Urinary bladder (tissue), 3 donors: ENCODE measurements at regions not wholly inside any gene's neighbourhood (a gene's known extent, or its start where the extent isn't known, plus 50 kb on each side); places are given as distances from the start of the nearest gene placed in this dataset.

Experiments used
- DNase-seq: peaks from one replicate; pipeline ENCODE4 v3.0.0-alpha.2; 2015; ENCODE audit errors: extremely low spot score
- H3K27ac ChIP-seq: one replicate; pipeline ENCODE4 v1.5.1; 2013; ENCODE audit warnings: low read depth, mild to moderate bottlenecking, moderate library complexity
- H3K36me3 ChIP-seq: one replicate; pipeline ENCODE4 v1.6.1; 2013; ENCODE audit warnings: mild to moderate bottlenecking, moderate library complexity; ENCODE audit not compliant: insufficient read depth
- H3K4me1 ChIP-seq: one replicate; pipeline ENCODE4 v1.6.1; 2013; ENCODE audit warnings: mild to moderate bottlenecking, moderate library complexity; ENCODE audit not compliant: insufficient read depth
- H3K4me3 ChIP-seq: one replicate; pipeline ENCODE4 v1.5.1; 2013; ENCODE audit warnings: low read depth, low read length
- WGBS: extraction: QIAGEN DNeasy Blood & Tissue Kit; methylation state at CpG from one replicate; pipeline ENCODE4 v1.1.7; 2013; 5-methylcytosine and 5-hydroxymethylcytosine counted together
- donor health status: healthy with polysubstance abuse.
- donor health status: healthy.

- DNase-seq: no peak
- WGBS: 91% methylated on average over 17 of the region's 17 CpGs
Measured at GRCh38 chr3:127056281-127056680, 73.4 kb downstream of the PLXNA1 start.

DNA sequence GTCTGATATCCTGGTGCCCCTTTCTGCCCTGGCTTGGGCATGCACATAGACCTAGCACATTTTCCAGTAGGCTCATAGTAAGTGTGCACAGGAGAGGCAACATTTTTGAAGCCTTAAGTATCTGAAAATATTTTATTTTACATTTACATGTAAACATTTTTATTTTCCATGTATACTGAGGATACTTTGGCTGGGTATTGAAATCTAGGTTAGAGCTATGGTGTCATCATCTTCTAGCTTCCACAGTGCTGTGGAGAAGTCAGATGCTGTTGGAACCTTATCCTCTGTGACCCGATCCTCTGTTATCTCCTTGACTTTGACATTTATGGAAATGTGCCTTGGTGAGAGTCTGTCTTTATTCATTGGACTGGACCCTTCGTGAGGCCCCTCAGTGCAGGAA is 74.1 kb downstream of the PLXNA1 start:
- 82% methylated on average over 2 of the region's 2 CpGs for WGBS
- DNase-seq: no peak
- no peaks in the 10 kb centered on the region for H3K36me3 ChIP-seq
- H3K4me3 ChIP-seq: no peak overlapping the region
- H3K4me1 ChIP-seq: no peaks in the 10 kb centered on the region
- no peak overlapping the region for H3K27ac ChIP-seq

More at GRCh38 chr3:127056281-127056680, 73.4 kb downstream of the PLXNA1 start:
- H3K4me3 ChIP-seq: no peak overlapping the region
- H3K4me1 ChIP-seq: no peaks in the 10 kb centered on the region
- no peaks in the 10 kb centered on the region for H3K36me3 ChIP-seq
- no peak overlapping the region for H3K27ac ChIP-seq

DNA sequence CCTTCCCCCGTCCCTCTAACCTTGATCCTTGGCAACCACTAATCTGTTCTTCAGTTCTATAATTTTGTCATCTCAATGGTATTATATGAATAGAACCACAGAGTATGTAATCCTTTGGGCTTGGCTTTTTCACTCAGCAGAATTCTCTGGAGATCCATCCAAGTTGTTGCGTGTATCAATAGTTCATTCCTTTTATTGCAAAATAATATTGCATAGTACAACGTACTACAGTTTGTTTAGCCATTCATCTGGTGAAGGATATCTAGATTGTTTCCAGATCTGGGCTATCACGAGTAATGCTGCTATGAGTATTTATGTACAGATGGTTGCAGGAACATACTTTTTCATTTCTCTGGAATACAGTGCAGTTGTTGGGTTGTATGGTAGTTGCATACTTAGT is 76.2 kb downstream of the PLXNA1 start:
- no peak for DNase-seq
- Histone ChIP-seq H3K4me1 (no peaks in the 10 kb centered on the region), H3K36me3 (no peaks in the 10 kb centered on the region), H3K27ac (no peak overlapping the region), H3K4me3 (no peak overlapping the region)
- WGBS: 75% methylated on average over 4 of the region's 4 CpGs

DNA sequence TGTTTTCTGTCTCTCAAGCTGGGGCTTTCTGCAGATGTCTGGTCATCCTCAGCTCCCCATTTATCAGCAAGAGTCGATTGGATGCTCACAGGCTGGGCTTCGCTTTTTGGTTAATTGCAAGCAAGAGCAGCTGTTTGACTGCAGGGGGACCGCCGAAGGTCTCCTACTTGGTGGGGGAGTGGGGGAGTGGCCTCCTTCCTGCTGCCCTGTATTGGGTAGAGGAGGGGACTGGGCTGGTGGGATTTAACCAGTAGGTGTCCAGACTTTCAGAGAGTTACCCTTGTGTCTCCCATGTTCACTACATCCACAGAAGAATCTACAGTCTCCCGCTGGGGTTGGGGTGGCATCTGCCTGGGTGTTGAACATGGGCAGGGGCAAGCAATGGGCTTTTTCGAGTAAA is 78.7 kb downstream of the PLXNA1 start:
- DNase-seq: no peak
- H3K4me1 ChIP-seq: no peaks in the 10 kb centered on the region
- H3K36me3 ChIP-seq: no peaks in the 10 kb centered on the region
- 40% methylated on average over 6 of the region's 6 CpGs for WGBS
- no peak overlapping the region for H3K27ac ChIP-seq
- H3K4me3 ChIP-seq: no peak overlapping the region

DNA sequence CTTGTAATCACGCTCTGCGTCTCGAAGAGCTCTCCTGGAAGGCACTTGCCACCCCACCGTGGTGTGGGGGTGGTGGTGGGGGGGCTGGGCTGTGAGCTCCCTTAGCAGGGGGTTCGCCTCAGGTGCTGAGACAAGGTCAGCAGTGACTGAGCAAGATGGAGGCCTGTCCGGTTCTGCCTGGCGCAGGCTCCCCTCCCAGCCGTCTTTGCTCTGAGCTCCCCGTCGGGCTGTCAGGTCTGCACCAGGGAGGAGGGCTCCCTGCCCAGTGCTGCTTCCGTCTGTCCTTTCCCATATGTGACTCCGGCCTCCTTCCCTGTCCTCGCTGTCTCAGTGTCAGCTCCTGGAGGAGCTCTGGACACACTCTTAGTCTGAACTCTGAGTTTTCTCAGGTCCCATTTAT is 80.0 kb downstream of the PLXNA1 start:
- WGBS: 74% methylated on average over 13 of the region's 13 CpGs
- Histone ChIP-seq H3K27ac (no peak overlapping the region), H3K4me3 (no peak overlapping the region), H3K4me1 (no peaks in the 10 kb centered on the region), H3K36me3 (no peaks in the 10 kb centered on the region)
- no peak for DNase-seq

DNA sequence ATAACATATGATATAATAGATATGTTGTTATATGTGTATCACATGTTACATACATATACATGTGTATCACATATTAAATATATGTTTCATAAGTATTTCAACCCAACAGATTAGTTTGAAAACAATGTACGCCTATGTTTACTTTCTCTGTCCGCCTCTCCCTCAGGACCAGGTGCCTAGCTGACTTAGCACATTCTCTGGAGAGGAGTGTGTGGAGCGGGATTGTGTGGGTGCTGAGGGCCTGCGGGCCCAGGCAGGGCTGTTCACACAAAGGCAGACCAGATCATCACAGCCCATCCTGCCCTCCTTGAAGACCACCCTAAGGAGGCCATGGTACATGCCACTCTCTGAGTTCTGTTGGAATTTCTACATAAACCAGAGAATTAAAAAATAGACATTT is 81.0 kb downstream of the PLXNA1 start:
- 84% methylated on average over 4 of the region's 4 CpGs for WGBS
- DNase-seq: no peak
- Histone ChIP-seq H3K27ac (no peak overlapping the region), H3K36me3 (no peaks in the 10 kb centered on the region), H3K4me3 (no peak overlapping the region), H3K4me1 (no peaks in the 10 kb centered on the region)

GRCh38 chr3:127064391-127065137 is 81.6 kb downstream of the PLXNA1 start:
- WGBS: 87% methylated on average over 16 of the region's 16 CpGs
- Histone ChIP-seq H3K4me3 (no peak overlapping the region), H3K27ac (no peak overlapping the region), H3K36me3 (no peaks in the 10 kb centered on the region), H3K4me1 (no peaks in the 10 kb centered on the region)
- no peak for DNase-seq

DNA sequence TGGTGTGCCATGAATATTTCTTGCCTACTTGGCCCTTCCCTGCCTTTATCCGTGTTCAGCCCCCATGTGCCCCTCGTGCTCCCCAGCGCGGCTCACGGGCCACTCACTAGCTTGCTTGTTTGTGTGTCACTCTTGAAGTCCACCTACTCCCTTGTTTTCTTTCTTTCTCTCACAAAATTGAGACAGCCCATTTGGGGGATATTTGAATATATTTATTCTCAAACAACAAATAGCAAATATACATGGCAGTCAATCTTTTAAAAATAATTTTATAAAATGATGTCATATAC is 82.2 kb downstream of the PLXNA1 start:
- 90% methylated on average over 5 of the region's 5 CpGs for WGBS
- no peak for DNase-seq

GRCh38 chr3:127065561-127066290 is 82.8 kb downstream of the PLXNA1 start:
- DNase-seq: no peak

More for the DNA sequence above, 82.2 kb downstream of the PLXNA1 start:
- Histone ChIP-seq H3K27ac (no peak overlapping the region), H3K36me3 (no peaks in the 10 kb centered on the region), H3K4me1 (no peaks in the 10 kb centered on the region), H3K4me3 (no peak overlapping the region)

DNA sequence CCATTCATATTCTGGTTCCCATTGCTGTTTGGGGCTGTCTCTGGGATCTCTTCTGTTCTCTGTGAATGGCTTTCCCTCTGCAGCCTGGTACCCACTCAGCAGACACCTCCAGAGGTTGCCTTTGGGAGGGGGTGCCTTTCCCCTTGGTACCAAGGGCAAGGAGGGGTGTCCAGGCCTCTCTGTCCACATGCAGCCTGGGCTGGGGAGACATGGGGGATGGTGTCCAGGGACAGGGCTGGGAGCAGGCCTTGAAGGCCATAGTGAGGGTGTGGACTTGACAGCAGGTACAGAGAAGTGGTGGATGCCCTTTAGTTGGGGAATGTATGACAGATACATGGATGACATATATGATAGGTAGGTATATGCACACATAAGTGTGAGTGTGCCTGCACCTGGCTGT is 83.7 kb downstream of the PLXNA1 start:
- no peaks in the 10 kb centered on the region for H3K4me1 ChIP-seq
- no peak overlapping the region for H3K4me3 ChIP-seq
- H3K36me3 ChIP-seq: no peaks in the 10 kb centered on the region
- no peak overlapping the region for H3K27ac ChIP-seq
- no peak for DNase-seq

More at GRCh38 chr3:127065561-127066290, 82.8 kb downstream of the PLXNA1 start:
- H3K4me1 ChIP-seq: no peaks in the 10 kb centered on the region
- H3K4me3 ChIP-seq: no peak overlapping the region
- no peak overlapping the region for H3K27ac ChIP-seq
- no peaks in the 10 kb centered on the region for H3K36me3 ChIP-seq
- 71% methylated on average over 17 of the region's 17 CpGs for WGBS

GRCh38 chr3:127067116-127067910 is 84.4 kb downstream of the PLXNA1 start:
- WGBS: 92% methylated on average over 10 of the region's 10 CpGs
- Histone ChIP-seq H3K27ac (no peak overlapping the region), H3K4me1 (no peaks in the 10 kb centered on the region), H3K36me3 (no peaks in the 10 kb centered on the region), H3K4me3 (no peak overlapping the region)
- no peak for DNase-seq

DNA sequence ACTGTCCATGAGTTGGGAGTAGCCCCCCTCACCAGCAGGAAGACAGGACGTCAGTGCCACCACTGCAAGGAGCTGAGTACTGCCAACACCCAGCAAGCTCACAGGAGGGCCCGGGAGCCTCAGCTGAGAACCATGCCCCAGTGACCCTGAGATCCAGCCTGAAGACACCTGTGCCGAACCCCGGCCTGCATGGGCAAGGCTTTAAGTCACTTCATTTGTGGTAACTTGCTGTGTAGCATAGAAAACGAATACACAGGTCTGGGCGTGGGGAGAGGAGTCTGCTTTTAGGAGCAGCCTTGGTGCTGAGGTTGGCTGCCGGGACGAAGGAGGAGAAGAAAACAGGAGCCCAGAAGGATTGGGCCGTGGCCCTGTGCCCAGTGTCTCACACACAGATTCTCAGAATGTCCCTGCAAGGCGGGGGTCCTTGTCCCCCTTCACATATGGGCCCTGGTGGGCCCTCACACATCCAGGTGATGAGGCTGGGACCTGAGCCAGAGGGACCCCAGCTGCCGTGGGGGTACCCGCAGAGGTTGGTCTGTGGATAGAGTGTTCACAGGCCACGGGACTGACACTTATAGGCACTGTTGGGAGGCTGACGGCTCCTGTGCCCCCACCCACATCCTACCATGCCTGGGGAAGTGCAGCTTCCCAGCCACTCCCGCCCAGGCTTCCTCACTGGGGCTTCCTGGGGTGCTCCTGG is 85.3 kb downstream of the PLXNA1 start:
- H3K4me1 ChIP-seq: no peaks in the 10 kb centered on the region
- no peak for DNase-seq
- no peaks in the 10 kb centered on the region for H3K36me3 ChIP-seq
- no peak overlapping the region for H3K4me3 ChIP-seq
- H3K27ac ChIP-seq: no peak overlapping the region
- 78% methylated on average over 15 of the region's 15 CpGs for WGBS

DNA sequence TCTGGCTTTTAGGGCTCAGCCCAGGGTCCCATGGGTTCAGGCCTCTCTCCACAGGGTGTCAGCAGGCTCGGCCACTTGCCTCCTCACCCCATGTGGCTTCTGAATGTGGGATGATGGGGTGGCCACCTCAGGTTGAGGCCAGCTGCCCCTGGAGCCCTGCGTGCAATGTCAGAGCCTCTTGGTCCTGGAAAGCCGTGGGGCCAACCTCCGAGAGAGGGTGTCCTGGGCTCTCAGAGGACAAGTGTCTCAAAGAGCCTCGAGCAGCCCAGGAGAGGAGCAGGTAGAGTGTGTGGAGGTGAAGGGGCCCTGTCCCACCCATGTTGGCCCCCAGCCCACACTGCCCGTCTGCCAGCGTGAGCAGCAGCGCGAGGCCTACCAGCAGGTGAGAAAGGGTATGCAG is 86.0 kb downstream of the PLXNA1 start:
- Histone ChIP-seq H3K4me3 (no peak overlapping the region), H3K27ac (no peak overlapping the region), H3K36me3 (no peaks in the 10 kb centered on the region), H3K4me1 (no peaks in the 10 kb centered on the region)
- no peak for DNase-seq
- WGBS: 80% methylated on average over 9 of the region's 9 CpGs
